Peyer's patch (tissue), 4 donors: ENCODE measurements at regions not wholly inside any gene's neighbourhood (a gene's known extent, or its start where the extent isn't known, plus 50 kb on each side); places are given as distances from the start of the nearest gene placed in this dataset.
A peak's percentile ranks its signal among the peaks of the same experiment; 100 is the strongest.
"Not testable (repeated sequence)": the region's sequence is repeated elsewhere in the genome, so short reads cannot be mapped to it uniquely, and the experiment has no call there.

Source experiments
- DNase-seq, 3 donors: peaks; one replicate each; pipeline ENCODE4 v3.0.0-alpha.2; 2017 to 2019
- H3K27ac ChIP-seq, 4 donors: fragments of 200-600 bp; sonication (generic); one replicate each; pipeline ENCODE4 v1.5.1; 2016 to 2019
- H3K27me3 ChIP-seq, 2 donors: fragments of 200-600 bp; sonication (generic); one replicate each; pipeline ENCODE4 v1.5.1; 2019
- H3K36me3 ChIP-seq, 3 donors: fragments of 200-600 bp; sonication (generic); one replicate each; pipeline ENCODE4 v1.5.1; 2016 to 2019
- H3K4me1 ChIP-seq, 4 donors: fragments of 200-600 bp; sonication (generic); one replicate each; pipeline ENCODE4 v1.5.1; 2016 to 2019
- H3K4me3 ChIP-seq, 4 donors: fragments of 200-600 bp; sonication (generic); 1 replicate in 3 of 4; 2 replicates in 1 of 4; pipeline ENCODE4 v1.5.1; 2016 to 2019; ENCODE audit warnings: mild to moderate bottlenecking in 1 of 4
- H3K9me3 ChIP-seq, 4 donors: fragments of 200-600 bp; sonication (generic); one replicate each; pipeline ENCODE4 v1.5.1; 2016 to 2019; ENCODE audit warnings: mild to moderate bottlenecking in 1 of 4

DNA sequence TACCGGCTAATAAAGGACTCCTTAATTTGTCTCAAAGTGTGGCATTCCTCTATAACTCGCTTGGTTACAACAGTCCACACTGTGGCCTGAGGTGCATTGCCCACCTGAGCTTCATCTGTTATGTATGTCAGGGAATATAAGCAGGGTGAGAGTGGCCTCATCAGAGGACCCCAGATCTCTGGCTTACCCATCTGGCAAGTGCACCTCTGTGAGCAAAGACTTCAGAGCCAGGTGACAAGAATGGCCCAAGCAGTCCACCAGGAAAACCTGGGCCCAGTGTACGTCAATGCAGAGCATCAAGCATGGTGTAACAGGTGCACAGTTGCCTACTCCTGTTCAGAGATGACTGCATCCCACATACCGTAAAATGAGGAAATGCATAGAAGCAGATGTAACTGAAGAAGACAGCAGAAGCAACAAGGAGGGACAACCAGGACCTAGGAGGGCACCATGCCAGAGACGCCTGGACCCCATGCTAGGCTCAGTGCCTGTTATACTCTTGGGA is 1621.0 kb downstream of the SPATA31A7 start:
- not testable (repeated sequence) for H3K9me3 ChIP-seq, H3K4me3 ChIP-seq, H3K4me1 ChIP-seq, H3K27me3 ChIP-seq, DNase-seq, H3K27ac ChIP-seq, H3K36me3 ChIP-seq

DNA sequence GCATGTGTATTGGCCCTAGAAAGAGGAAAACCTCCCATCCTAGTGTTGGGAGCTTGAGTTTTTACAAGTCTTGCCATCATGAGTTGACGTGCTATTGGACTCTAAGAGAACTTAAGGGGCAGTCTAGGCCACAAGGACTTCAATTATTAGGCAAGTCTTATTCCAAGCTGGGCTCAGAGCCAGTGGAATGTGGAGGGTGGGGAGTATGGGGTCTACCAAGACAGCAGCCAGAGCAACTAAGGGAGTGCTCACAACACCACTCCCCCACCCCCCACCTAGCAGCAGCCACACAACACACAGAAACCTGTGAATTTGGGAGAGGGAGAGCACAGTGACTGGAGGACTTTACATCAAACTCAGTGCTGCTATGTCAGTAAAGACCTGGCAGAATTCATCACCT is 1625.6 kb downstream of the SPATA31A7 start:
- not testable (repeated sequence) for H3K4me1 ChIP-seq, H3K4me3 ChIP-seq, H3K36me3 ChIP-seq, H3K27ac ChIP-seq, DNase-seq, H3K9me3 ChIP-seq, H3K27me3 ChIP-seq

DNA sequence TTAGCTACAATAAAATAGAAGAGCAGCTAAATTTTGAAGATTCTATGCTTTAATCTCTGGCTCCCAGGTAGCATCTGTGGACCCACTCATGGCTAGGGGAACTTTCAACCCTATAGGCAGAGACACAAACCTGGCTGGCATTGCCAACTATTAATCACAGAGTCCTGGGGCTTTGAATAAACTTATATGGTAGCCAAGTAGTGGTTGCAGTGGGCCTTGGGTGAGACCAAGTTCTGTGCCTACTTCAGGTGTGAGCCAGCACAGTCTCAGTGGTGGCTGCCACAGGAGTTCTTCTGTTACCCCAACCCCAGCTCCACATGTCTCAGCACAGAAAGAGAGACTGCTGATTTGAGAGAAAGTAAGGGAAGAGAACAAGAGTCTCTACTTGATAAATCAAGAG is 1626.5 kb downstream of the SPATA31A7 start:
- DNase-seq, result peak in 1 of 3 donors; percentile 36
- H3K27me3 ChIP-seq, H3K36me3 ChIP-seq, H3K4me3 ChIP-seq, H3K9me3 ChIP-seq, H3K27ac ChIP-seq, H3K4me1 ChIP-seq: not testable (repeated sequence)

DNA sequence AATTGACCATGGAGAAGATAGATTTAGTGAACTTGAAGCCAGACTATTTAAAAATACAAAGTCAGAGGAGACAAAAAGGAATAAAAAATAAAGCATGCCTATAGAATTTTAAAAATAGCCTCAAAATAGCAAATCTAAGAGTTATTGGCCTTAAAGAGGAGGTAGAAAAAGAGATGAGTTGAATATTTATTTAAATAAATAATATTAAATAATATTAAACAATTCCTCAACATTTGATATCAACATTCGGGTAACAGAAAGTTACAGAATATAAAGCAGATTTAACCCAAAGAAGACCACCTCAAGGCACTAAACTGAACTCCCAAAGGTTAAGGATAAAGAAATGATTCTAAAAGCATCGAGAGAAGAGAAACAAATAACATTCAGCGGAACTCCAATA is 1627.4 kb downstream of the SPATA31A7 start:
- not testable (repeated sequence) for H3K9me3 ChIP-seq, H3K36me3 ChIP-seq, H3K27me3 ChIP-seq, H3K4me3 ChIP-seq, H3K4me1 ChIP-seq, H3K27ac ChIP-seq, DNase-seq

DNA sequence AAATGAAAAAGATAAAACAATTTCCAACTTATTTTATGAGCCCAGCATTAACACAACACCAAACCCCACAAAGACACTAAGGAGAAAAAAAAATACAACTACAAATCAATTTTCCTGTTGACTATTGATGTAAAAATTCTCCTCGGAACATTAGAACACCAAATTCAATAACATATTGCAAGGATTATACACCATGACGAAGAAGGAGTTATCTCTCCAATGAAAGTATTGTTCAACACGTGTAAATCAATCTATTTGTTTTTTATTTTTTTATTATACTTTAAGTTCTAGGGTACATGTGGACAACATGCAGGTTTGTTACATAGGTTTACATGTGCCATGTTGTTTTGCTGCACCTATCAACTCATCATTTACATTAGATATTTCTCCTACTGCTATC is 1632.3 kb downstream of the SPATA31A7 start:
- H3K27ac ChIP-seq, H3K4me3 ChIP-seq, H3K4me1 ChIP-seq, H3K36me3 ChIP-seq, H3K27me3 ChIP-seq, H3K9me3 ChIP-seq, DNase-seq: not testable (repeated sequence)

DNA sequence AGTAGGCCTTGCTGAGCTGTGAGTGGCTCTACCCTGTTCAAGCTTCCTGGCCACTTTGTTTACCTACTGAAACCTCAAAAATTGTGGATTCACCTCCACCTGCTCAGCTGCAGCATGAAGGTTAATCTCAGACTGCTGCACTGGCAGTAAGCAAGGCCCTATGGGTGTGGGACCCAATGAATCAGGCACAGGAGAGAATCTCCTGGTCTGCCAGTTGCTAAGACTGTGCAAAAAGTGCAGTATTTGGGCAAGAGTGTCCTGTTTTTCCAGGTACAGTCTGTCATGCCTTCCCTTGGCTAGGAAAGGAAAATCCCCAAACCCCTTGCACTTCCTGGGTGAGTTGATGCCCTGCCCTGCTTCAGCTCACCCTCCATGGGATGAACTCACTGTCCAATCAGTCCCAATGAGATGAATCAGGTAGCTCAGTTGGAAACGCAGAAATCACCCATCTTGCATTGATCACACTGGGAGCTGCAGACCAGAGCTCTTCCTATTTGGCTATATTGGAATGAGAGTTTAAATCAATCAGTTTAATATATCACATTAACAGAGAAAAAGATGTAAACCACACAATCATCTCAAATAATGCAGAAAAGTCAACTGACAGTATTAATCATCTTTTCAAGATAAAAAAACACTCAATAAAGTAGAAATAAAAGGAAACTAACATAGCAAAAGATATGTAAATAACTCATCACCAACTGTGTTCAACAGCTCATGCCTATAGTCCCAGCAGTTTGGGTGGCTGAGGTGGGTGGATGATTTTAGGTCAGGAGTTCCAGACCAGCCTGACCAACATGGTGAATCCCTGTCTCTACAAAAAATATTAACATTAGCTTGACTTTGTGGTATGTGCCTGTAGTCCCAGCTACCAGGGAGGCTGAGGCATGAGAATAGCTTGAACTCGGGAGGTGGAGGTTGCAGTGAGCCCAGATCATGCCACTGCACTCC is 1638.4 kb downstream of the SPATA31A7 start:
- not testable (repeated sequence) for DNase-seq

DNA sequence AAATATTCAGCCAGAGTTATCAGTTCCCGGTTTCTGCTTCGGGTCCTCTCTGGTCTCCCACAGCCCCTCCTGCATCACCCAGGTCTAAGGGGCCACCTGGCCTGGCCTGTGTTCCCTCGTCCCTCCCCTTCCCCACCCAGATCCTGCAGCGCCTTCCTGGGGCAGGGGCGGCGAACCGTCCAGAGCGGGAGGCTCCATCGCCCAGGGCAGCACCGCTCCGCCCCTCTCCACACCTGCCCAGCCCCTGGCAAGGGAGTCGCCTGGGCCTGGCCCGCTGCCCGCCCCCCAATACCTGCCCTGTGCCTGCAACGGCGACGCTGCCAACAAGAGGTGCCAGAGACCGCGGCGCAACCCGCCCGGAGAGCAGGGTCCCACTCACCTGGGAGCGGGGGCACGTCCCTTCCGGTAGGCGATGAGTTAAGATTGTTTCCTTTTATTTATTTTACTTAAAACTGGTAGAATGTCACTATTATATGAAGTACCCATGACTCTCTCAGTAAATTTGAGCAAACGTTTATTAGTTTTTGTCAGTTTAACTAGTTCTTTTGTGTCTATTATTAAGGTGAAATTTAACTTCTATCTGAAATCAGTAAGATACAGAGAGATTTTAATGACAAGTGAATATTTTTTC is 1641.1 kb downstream of the SPATA31A7 start:
- H3K36me3 ChIP-seq, H3K27ac ChIP-seq, H3K4me3 ChIP-seq, H3K9me3 ChIP-seq, H3K4me1 ChIP-seq, H3K27me3 ChIP-seq: not testable (repeated sequence)
- DNase-seq, result peak in 1 of 3 donors; percentile 33

More for the DNA sequence above, 1638.4 kb downstream of the SPATA31A7 start:
- not testable (repeated sequence) for H3K27me3 ChIP-seq, H3K36me3 ChIP-seq, H3K9me3 ChIP-seq, H3K4me1 ChIP-seq, H3K4me3 ChIP-seq, H3K27ac ChIP-seq

DNA sequence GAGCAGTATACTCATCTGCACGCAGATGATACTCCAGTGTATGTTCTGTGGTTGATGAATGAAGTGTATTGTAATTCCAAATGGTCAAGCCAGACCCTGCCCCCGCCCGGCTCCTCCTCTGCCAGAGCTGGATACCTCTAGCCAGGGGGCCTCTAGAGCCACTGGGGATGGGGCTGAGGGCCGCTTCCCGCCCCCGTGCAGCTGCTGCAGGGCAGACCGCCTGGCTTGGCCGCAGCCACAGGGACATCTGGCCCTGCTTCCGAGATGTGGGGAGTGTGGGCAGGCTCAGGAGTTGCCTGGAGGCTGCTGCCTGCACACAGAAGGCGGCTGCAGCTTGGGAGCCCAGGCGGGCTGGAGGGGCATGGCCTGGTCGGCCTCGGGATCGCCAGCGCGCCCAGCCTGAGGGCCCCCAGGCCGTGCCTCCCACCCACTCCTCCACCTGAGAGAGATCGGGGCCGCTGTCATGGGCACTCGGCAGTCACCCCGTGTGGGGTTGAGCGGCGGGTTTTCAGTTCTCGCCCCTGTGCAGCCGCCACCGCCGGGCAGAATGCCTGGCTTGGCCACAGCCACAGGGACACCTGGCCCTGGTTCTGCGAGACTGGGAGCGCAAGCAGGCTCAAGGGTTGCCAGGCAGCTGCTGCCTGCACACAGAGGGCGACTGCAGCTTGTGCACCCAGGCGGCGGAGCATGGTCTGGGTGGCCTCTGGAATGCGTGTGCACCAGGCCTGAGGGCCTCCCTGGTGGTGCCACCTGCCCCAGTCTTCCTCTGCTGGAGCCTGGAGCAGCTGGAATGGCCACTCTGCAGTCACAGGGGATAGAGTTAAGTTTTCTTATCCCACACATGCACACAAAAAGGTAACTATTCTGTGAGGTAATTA is 1643.7 kb downstream of the SPATA31A7 start:
- not testable (repeated sequence) for H3K27ac ChIP-seq, H3K9me3 ChIP-seq, H3K36me3 ChIP-seq, H3K27me3 ChIP-seq, H3K4me3 ChIP-seq
- H3K4me1 ChIP-seq, result peaks cover 0 to 15% (median 0%) of the 10 kb centered on the region in 4 donors
- peak in 1 of 3 donors; percentile 33 for DNase-seq

DNA sequence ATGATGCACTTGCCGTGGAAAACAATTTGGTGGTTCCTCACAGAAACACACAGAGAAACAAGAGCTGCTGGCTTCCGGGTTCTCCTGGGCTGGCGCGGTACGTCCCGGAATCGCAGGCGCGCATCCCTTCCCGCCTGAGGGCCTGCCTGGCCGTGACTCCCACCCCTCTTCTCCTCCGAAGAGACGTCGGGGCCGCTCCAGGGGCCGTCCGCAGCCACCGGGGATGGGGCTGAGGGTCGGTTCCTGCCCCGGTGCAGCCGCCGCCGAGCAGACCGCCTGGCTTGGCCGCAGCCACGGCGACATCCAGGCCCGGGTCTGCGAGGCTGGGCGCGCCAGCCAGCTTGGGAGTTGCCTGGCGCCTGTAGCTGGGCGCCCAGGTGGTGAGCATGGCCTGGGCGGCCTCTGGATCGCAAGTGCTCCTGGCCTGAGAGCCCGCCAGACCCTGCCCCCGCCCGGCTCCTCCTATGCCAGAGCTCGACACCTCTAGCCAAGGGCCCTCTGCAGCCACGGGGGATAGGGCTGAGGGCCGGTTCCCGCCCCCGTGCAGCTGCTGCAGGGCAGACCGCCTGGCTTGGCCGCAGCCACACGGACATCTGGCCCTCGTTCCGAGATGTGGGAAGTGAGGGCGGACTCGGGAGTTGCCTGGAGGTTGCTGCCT is 1647.5 kb downstream of the SPATA31A7 start:
- peak in 2 of 3 donors; percentile 49 to 51 for DNase-seq
- peak overlapping the region; percentile 36 to 65 (median 47) for H3K4me3 ChIP-seq
- H3K27me3 ChIP-seq, H3K36me3 ChIP-seq, H3K9me3 ChIP-seq: not testable (repeated sequence)
- H3K4me1 ChIP-seq, result peaks cover 0 to 15% (median 0%) of the 10 kb centered on the region in 4 donors
- peak overlapping the region; percentile 28 to 96 (median 71) for H3K27ac ChIP-seq
